Activated CD4-positive, alpha-beta memory T cell treated with anti-CD3 and anti-CD28 coated beads, Interleukin-2, amount 10 ng/mL, durations not matched to agents 7 days and 5 days (primary cell): ENCODE measurements at regions not wholly inside any gene's neighbourhood (a gene's known extent, or its start where the extent isn't known, plus 50 kb on each side); places are given as distances from the start of the nearest gene placed in this dataset.

Experiments used
- CTCF ChIA-PET: fragments of 350-600 bp; sonication (Branson Sonifier 250); formaldehyde crosslinking; loops from one replicate; lab custom pipeline; 2021; ENCODE audit warnings: antibody characterized with exemption, inconsistent platforms; lab: Charles Lee
- POLR2A ChIA-PET: fragments of 350-600 bp; sonication (Branson Sonifier 250); formaldehyde crosslinking; loops from one replicate; lab custom pipeline; 2021; ENCODE audit warnings: antibody characterized with exemption; lab: Charles Lee
- DNase-seq: peaks from one replicate; pipeline ENCODE4 v3.0.0-alpha.2; 2020
- H3K27ac Mint-ChIP-seq: one replicate; pipeline ENCODE4 v1.8.0; 2021; ENCODE audit warnings: mild to moderate bottlenecking, mixed read lengths
- H3K27me3 Mint-ChIP-seq: one replicate; pipeline ENCODE4 v1.8.0; 2021; ENCODE audit warnings: mixed read lengths
- H3K36me3 Mint-ChIP-seq: one replicate; pipeline ENCODE4 v1.8.0; 2021; ENCODE audit warnings: low read depth, mixed read lengths
- H3K4me1 Mint-ChIP-seq: one replicate; pipeline ENCODE4 v1.8.0; 2021; ENCODE audit warnings: mixed read lengths
- H3K4me3 Mint-ChIP-seq: one replicate; pipeline ENCODE4 v1.8.0; 2021; ENCODE audit warnings: mild to moderate bottlenecking, mixed read lengths
- H3K9me3 Mint-ChIP-seq: one replicate; pipeline ENCODE4 v1.8.0; 2021; ENCODE audit warnings: mixed read lengths

DNA sequence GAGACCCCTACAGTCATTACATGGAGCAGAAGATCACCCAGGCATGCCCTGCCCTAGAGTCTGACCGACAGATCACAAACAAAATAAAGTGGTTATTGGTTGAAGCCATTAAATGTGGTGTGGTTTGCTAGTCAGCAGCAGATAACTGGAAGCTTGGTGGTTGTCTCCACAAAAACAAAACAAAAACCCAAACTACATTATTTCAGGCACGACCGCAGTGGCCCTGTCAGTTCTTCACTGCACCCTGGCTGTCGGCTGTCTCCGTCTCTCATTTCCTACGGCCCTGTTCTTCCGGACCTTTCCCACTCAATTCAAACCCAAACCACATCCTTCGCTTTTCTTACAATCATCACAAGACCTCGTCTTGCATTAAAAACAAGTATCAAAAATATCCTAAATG, 521.3 kb upstream of the ZFP42 start:
- no peak for DNase-seq
- ChIA-PET POLR2A (no interaction called here), CTCF (no interaction called here)
- Mint-ChIP-seq H3K27ac (no peak overlapping the region), H3K4me1 (no peaks in the 10 kb centered on the region), H3K36me3 (no peaks in the 10 kb centered on the region), H3K27me3 (no peaks in the 10 kb centered on the region), H3K9me3 (peaks cover 7% of the 10 kb centered on the region), H3K4me3 (no peak overlapping the region)

GRCh38 chr4:187475901-187476300, 519.7 kb upstream of the ZFP42 start:
- H3K9me3 Mint-ChIP-seq, result peaks cover 9% of the 10 kb centered on the region
- peaks cover 3% of the 10 kb centered on the region for H3K36me3 Mint-ChIP-seq
- no peaks in the 10 kb centered on the region for H3K4me1 Mint-ChIP-seq
- DNase-seq, result no peak
- CTCF ChIA-PET, result no interaction called here
- no peak overlapping the region for H3K4me3 Mint-ChIP-seq
- POLR2A ChIA-PET, result no interaction called here
- no peak overlapping the region for H3K27ac Mint-ChIP-seq
- no peaks in the 10 kb centered on the region for H3K27me3 Mint-ChIP-seq

GRCh38 chr4:187477224-187477623, 518.3 kb upstream of the ZFP42 start:
- Mint-ChIP-seq H3K27me3 (no peaks in the 10 kb centered on the region), H3K36me3 (peaks cover 3% of the 10 kb centered on the region), H3K4me1 (no peaks in the 10 kb centered on the region), H3K9me3 (peaks cover 12% of the 10 kb centered on the region), H3K4me3 (no peak overlapping the region), H3K27ac (no peak overlapping the region)
- POLR2A ChIA-PET, result no interaction called here
- CTCF ChIA-PET, result no interaction called here
- no peak for DNase-seq

- Mint-ChIP-seq H3K27me3 (no peaks in the 10 kb centered on the region), H3K4me3 (no peak overlapping the region), H3K36me3 (peaks cover 3% of the 10 kb centered on the region), H3K9me3 (peaks cover 12% of the 10 kb centered on the region), H3K27ac (no peak overlapping the region), H3K4me1 (no peaks in the 10 kb centered on the region)
- POLR2A ChIA-PET, result no interaction called here
- no peak for DNase-seq
- CTCF ChIA-PET, result no interaction called here
Observed at GRCh38 chr4:187478292-187479140, 517.1 kb upstream of the ZFP42 start.

DNA sequence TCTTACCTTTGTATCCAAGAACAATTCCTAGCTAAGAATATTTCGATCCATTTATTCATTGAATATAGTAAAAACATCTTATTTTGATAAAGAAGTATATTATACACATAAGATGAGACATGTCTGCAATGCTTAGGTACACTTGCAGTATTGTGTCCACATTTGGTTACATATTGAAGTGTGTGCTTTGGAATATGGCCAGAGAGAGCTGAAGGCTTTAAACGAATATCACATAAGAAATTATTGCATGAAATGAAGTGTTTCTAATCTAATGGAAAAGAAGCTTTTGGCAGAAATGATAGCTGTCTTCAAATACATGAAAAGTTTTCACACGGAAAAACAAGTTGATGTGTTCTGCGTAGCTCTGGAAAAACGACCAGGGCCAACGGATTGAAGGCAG, 516.1 kb upstream of the ZFP42 start:
- peaks cover 12% of the 10 kb centered on the region for H3K9me3 Mint-ChIP-seq
- no peaks in the 10 kb centered on the region for H3K27me3 Mint-ChIP-seq
- no peak overlapping the region for H3K27ac Mint-ChIP-seq
- no peak overlapping the region for H3K4me3 Mint-ChIP-seq
- no peaks in the 10 kb centered on the region for H3K4me1 Mint-ChIP-seq
- H3K36me3 Mint-ChIP-seq, result peaks cover 3% of the 10 kb centered on the region
- ChIA-PET POLR2A (no interaction called here), CTCF (no interaction called here)
- no peak for DNase-seq

DNA sequence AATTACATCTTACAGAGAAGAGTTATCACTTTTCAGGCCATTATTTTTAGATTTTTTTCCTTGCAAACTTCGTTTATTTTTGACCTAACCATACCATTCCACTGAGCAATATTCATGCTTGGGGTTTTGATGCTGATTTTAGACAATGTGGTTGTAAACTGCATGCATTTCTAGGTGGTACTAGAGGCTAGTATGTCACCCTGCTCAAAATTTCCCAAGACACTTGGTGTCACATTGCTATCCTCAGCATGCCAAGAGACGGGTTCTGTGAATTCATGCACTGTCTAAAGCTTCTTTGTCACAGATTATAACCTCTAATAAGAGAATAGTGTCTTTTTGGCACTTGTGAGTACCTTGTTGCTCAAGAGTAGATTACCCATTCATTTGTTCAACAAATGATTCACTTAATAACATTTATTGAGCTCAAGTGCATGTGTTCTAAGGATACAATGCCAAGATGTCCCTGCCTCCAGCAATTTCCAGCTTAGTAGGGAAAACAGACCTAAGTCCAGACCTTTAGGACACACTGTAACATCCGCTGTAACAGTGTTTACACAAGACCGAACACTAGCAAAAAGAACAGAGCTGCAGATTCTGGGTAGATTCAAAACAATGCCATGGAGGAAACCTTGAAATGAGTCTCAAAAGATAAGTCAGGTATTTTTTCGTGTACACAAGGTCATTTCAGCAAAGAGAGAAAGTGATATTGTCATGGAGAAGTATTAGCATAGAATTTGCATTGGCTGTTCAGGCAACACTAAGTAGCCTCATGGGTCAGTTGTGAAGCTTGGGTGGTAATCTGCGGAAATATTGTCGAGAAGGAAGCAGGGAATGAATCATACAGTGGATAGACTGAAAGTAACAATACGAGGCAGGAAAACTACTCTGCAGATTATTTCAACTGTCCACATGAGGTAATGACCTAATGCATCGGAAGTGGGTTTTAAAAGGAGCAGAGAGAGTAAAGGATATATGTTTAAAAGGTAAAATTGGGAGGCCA, 515.1 kb upstream of the ZFP42 start:
- Mint-ChIP-seq H3K27me3 (no peaks in the 10 kb centered on the region), H3K4me3 (no peak overlapping the region), H3K27ac (no peak overlapping the region), H3K4me1 (no peaks in the 10 kb centered on the region), H3K36me3 (peaks cover 3% of the 10 kb centered on the region), H3K9me3 (peaks cover 7% of the 10 kb centered on the region)
- no peak for DNase-seq
- ChIA-PET POLR2A (no interaction called here), CTCF (no interaction called here)

- H3K27ac Mint-ChIP-seq, result no peak overlapping the region
- peaks cover 3% of the 10 kb centered on the region for H3K36me3 Mint-ChIP-seq
- peaks cover 10% of the 10 kb centered on the region for H3K9me3 Mint-ChIP-seq
- POLR2A ChIA-PET, result no interaction called here
- no peaks in the 10 kb centered on the region for H3K27me3 Mint-ChIP-seq
- H3K4me3 Mint-ChIP-seq, result no peak overlapping the region
- no peaks in the 10 kb centered on the region for H3K4me1 Mint-ChIP-seq
- CTCF ChIA-PET, result no interaction called here
- no peak for DNase-seq
Observed at GRCh38 chr4:187484186-187484585, 511.4 kb upstream of the ZFP42 start.

- no peaks in the 10 kb centered on the region for H3K4me1 Mint-ChIP-seq
- H3K27me3 Mint-ChIP-seq, result no peaks in the 10 kb centered on the region
- CTCF ChIA-PET, result no interaction called here
- POLR2A ChIA-PET, result no interaction called here
- no peak overlapping the region for H3K4me3 Mint-ChIP-seq
- no peak overlapping the region for H3K27ac Mint-ChIP-seq
- H3K9me3 Mint-ChIP-seq, result peaks cover 10% of the 10 kb centered on the region
- H3K36me3 Mint-ChIP-seq, result peaks cover 2% of the 10 kb centered on the region
- no peak for DNase-seq
Observed at GRCh38 chr4:187485676-187486075, 509.9 kb upstream of the ZFP42 start.

DNA sequence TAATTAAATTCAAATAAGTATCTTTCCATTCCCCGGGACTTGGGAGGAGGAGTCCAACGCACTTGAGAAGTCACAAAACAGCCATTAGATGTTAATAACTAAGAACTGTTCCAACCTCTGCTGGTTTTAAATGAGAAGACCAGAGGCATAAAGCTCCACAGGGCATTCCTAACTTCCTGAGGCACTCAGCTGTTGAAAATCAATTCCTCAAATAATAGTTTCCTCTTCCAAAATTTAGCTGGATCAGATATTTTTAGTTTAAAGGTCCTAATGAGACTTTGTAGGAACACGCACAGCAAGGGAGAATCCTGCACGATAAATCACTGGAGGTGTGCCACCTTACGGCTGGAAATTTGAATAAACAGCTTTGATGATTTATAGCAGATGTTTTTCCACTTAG, 504.3 kb upstream of the ZFP42 start:
- no peaks in the 10 kb centered on the region for H3K27me3 Mint-ChIP-seq
- ChIA-PET POLR2A (no interaction called here), CTCF (interaction anchor here (0.6 kb wide), 1 partner anchor 130 kb away, joined by 4 read pairs; no protein-coding TSS in a partner anchor)
- DNase-seq, result no peak
- H3K4me3 Mint-ChIP-seq, result no peak overlapping the region
- H3K27ac Mint-ChIP-seq, result no peak overlapping the region
- H3K9me3 Mint-ChIP-seq, result peaks cover 18% of the 10 kb centered on the region
- no peaks in the 10 kb centered on the region for H3K4me1 Mint-ChIP-seq
- H3K36me3 Mint-ChIP-seq, result no peaks in the 10 kb centered on the region

DNA sequence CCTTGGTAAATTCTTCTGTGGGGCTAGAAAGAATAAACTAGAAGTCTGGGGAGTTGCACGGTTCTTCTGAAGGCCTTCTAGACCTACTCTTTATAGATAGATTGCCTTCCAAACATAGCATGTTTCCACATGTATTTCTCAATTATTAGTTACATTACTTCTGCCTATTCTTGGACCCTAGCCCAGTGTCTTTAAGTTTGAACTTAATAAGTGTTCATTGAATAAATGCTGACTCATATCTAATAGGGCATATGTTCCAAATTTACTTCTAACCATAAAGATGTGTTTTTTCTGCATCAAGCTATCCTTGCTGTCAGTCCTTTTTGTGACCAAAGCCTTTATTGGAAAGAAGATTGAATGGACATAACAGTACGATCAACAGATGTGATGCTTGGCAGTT, 503.6 kb upstream of the ZFP42 start:
- H3K4me3 Mint-ChIP-seq, result no peak overlapping the region
- no peaks in the 10 kb centered on the region for H3K4me1 Mint-ChIP-seq
- H3K27me3 Mint-ChIP-seq, result no peaks in the 10 kb centered on the region
- DNase-seq, result no peak
- no peak overlapping the region for H3K27ac Mint-ChIP-seq
- peaks cover 18% of the 10 kb centered on the region for H3K9me3 Mint-ChIP-seq
- no peaks in the 10 kb centered on the region for H3K36me3 Mint-ChIP-seq
- ChIA-PET CTCF (no interaction called here), POLR2A (no interaction called here)

DNA sequence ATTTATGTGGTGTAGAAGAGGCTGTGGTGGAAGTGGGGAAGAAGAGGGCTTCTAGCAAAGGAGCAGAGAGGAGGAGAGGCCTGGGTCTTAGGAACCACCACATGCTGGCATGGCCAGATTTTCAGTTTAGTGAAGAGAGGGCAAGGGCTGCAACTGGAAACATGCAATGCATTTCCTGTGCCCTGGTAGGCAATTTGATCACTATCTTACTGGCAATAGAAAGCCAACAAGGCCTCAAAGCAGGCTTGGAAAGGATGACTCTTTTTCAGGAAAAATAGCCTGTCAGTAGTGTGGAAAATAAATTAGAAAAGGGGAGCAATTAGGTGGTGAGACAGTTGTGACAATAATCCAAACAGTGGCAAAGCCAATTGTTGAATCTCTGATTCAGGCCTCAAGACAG, 501.9 kb upstream of the ZFP42 start:
- Mint-ChIP-seq H3K9me3 (peaks cover 23% of the 10 kb centered on the region), H3K36me3 (no peaks in the 10 kb centered on the region), H3K27ac (no peak overlapping the region), H3K4me1 (no peaks in the 10 kb centered on the region), H3K27me3 (no peaks in the 10 kb centered on the region), H3K4me3 (no peak overlapping the region)
- DNase-seq, result no peak
- ChIA-PET CTCF (no interaction called here), POLR2A (no interaction called here)

DNA sequence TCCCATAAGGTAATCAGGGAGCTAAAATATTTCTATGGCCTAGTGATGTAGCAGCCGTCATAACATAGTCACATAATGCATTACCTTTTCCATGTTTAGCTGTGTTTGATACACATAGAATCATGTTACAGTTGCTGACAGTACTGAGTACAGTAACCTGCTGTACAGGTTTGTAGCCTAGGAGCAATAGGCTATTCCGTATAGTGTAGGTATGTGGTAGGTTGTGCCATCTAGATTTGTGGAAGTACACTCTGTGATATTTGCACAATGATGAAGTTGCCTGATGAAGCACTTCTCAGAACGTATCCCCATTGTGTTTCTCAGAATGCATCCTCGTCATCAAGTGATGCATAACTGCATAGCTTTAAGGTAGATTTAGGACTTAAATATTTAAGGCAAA, 495.6 kb upstream of the ZFP42 start:
- Mint-ChIP-seq H3K36me3 (no peaks in the 10 kb centered on the region), H3K27me3 (no peaks in the 10 kb centered on the region), H3K9me3 (peaks cover 14% of the 10 kb centered on the region), H3K4me1 (no peaks in the 10 kb centered on the region), H3K4me3 (no peak overlapping the region), H3K27ac (no peak overlapping the region)
- ChIA-PET POLR2A (no interaction called here), CTCF (no interaction called here)
- DNase-seq, result no peak

DNA sequence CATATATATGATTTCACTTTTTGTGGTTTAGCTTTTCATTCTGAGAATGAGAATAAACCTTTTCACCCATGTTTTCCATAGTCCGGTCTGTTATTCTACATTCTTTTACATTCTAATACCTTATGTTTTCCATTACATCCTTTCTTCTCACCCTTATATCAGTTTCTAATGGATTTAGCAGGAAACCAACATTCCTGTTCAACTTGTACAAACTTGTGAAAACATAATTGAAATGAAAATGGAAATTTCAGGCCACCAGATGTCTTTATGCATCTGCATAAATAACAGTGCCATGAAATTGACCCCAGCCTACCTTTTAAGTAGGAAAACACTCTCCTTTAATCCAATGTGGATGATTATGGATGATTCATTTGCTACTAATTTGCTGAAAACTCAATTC, 494.8 kb upstream of the ZFP42 start:
- Mint-ChIP-seq H3K4me1 (no peaks in the 10 kb centered on the region), H3K27ac (no peak overlapping the region), H3K27me3 (no peaks in the 10 kb centered on the region), H3K4me3 (no peak overlapping the region), H3K36me3 (no peaks in the 10 kb centered on the region), H3K9me3 (peaks cover 13% of the 10 kb centered on the region)
- ChIA-PET CTCF (no interaction called here), POLR2A (no interaction called here)
- no peak for DNase-seq
